Prostate gland (tissue), 2 donors: ENCODE measurements at regions not wholly inside any gene's neighbourhood (a gene's known extent, or its start where the extent isn't known, plus 50 kb on each side); places are given as distances from the start of the nearest gene placed in this dataset.

Experiments used
- POLR2A ChIP-seq: fragments of 450-650 bp; IDR thresholded peaks from one replicate; pipeline ENCODE4 v1.6.1; 2016; ENCODE audit warnings: antibody characterized with exemption, mild to moderate bottlenecking
- POLR2AphosphoS5 ChIP-seq: sonication (generic); formaldehyde crosslinking; IDR thresholded peaks from one replicate; pipeline ENCODE4 v1.6.1; 2017; ENCODE audit warnings: antibody characterized with exemption
- TF ChIP-seq, protein P1 (sequence below), 4 experiments: fragments of 200-600 bp in 2 of 4; fragments of 450-650 bp in 2 of 4; sonication (generic) in 2 of 4; IDR thresholded peaks; 1 replicate in 3 of 4; 2 replicates in 1 of 4; pipeline ENCODE4 v1.5.1; 2016 to 2019; ENCODE audit warnings: antibody characterized with exemption in 4 of 4, mild to moderate bottlenecking in 2 of 4, moderate library complexity in 2 of 4

DNA sequence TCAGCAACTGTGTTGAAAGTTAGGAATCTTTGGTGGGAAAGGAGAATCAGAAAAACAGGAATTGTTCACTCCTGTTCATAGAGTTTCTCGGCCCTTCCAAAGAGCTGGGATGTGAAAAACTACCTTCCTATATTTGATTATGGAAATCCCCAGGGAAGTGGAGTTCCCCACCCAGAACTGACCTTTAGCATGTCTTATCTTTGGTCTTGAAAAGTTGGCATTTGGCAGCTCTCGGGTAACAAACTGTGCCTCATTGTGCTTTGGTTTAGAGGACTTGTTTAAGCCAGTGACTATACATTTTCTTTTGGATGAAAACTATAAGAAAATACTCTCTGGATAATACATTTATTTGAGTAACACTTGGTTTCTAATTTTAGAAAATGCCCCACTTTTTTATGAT lies 51.3 kb upstream of the CERS6 start:
- TF ChIP-seq, protein P1, sequence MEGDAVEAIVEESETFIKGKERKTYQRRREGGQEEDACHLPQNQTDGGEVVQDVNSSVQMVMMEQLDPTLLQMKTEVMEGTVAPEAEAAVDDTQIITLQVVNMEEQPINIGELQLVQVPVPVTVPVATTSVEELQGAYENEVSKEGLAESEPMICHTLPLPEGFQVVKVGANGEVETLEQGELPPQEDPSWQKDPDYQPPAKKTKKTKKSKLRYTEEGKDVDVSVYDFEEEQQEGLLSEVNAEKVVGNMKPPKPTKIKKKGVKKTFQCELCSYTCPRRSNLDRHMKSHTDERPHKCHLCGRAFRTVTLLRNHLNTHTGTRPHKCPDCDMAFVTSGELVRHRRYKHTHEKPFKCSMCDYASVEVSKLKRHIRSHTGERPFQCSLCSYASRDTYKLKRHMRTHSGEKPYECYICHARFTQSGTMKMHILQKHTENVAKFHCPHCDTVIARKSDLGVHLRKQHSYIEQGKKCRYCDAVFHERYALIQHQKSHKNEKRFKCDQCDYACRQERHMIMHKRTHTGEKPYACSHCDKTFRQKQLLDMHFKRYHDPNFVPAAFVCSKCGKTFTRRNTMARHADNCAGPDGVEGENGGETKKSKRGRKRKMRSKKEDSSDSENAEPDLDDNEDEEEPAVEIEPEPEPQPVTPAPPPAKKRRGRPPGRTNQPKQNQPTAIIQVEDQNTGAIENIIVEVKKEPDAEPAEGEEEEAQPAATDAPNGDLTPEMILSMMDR (IDR thresholded peaks at IDR 0.05), result no peak
- TF ChIP-seq POLR2A (no peak), POLR2AphosphoS5 (no peak)
